Neural progenitor cell (in vitro differentiated cells): ENCODE measurements at regions not wholly inside any gene's neighbourhood (a gene's known extent, or its start where the extent isn't known, plus 50 kb on each side); places are given as distances from the start of the nearest gene placed in this dataset.

ENCODE experiments used
- DNase-seq: peaks from one replicate; pipeline ENCODE4 v3.0.0-alpha.2; 2016; ENCODE audit warnings: low spot score
- H2AFZ ChIP-seq: fragments of 200-600 bp; sonication (generic); replicated peaks from 2 replicates; pipeline ENCODE4 v1.6.1; 2016; ENCODE audit warnings: antibody characterized with exemption
- H3F3A ChIP-seq: fragments of 200-600 bp; sonication (generic); 2 replicates; pipeline ENCODE4 v1.6.1; 2016; ENCODE audit warnings: antibody characterized with exemption, low read depth
- H3K27ac ChIP-seq: fragments of 200-600 bp; sonication (generic); 2 replicates; pipeline ENCODE4 v1.5.1; 2016; ENCODE audit warnings: mild to moderate bottlenecking
- H3K27me3 ChIP-seq: fragments of 200-600 bp; sonication (generic); 2 replicates; pipeline ENCODE4 v1.6.1; 2016; ENCODE audit warnings: mild to moderate bottlenecking, moderate library complexity
- H3K36me3 ChIP-seq: fragments of 200-600 bp; sonication (generic); 2 replicates; pipeline ENCODE4 v1.5.1; 2016
- H3K4me1 ChIP-seq: fragments of 200-600 bp; sonication (generic); 2 replicates; pipeline ENCODE4 v1.6.1; 2016; ENCODE audit warnings: mixed run types
- H3K4me2 ChIP-seq: fragments of 200-600 bp; sonication (generic); 2 replicates; pipeline ENCODE4 v1.6.1; 2016
- H3K4me3 ChIP-seq: fragments of 200-600 bp; sonication (generic); 2 replicates; pipeline ENCODE4 v1.5.1; 2016
- H3K79me2 ChIP-seq: fragments of 200-600 bp; sonication (generic); 2 replicates; pipeline ENCODE4 v1.6.1; 2016; ENCODE audit warnings: low read depth
- H3K9ac ChIP-seq: fragments of 200-600 bp; sonication (generic); 2 replicates; pipeline ENCODE4 v1.6.1; 2016
- H3K9me3 ChIP-seq: fragments of 200-600 bp; sonication (generic); 2 replicates; pipeline ENCODE4 v1.5.1; 2016; ENCODE audit warnings: low read depth
- H4K20me1 ChIP-seq: fragments of 200-600 bp; sonication (generic); 2 replicates; pipeline ENCODE4 v1.6.1; 2016; ENCODE audit warnings: low read depth
- H3K27ac Mint-ChIP-seq: 3 replicates; pipeline ENCODE4 v1.8.0; 2021; ENCODE audit warnings: mixed read lengths
- H3K27me3 Mint-ChIP-seq: 2 replicates; pipeline ENCODE4 v1.8.0; 2022; ENCODE audit warnings: low read depth, mild to moderate bottlenecking, inconsistent platforms, moderate library complexity, mixed read lengths; ENCODE audit not compliant: insufficient read depth
- H3K36me3 Mint-ChIP-seq: 3 replicates; pipeline ENCODE4 v1.8.0; 2021; ENCODE audit warnings: mixed read lengths
- H3K4me1 Mint-ChIP-seq: 3 replicates; pipeline ENCODE4 v1.8.0; 2021; ENCODE audit warnings: mixed read lengths
- H3K4me3 Mint-ChIP-seq: 3 replicates; pipeline ENCODE4 v1.8.0; 2021; ENCODE audit warnings: mild to moderate bottlenecking, moderate library complexity, mixed read lengths
- H3K9me3 Mint-ChIP-seq: 3 replicates; pipeline ENCODE4 v1.8.0; 2020; ENCODE audit warnings: mixed read lengths
- CTCF ChIP-seq: fragments of 200-600 bp; sonication (generic); IDR thresholded peaks from 2 replicates; pipeline ENCODE4 v1.5.1; 2017; ENCODE audit warnings: antibody characterized with exemption, mild to moderate bottlenecking
- EZH2 ChIP-seq: fragments of 200-600 bp; sonication (generic); IDR thresholded peaks from 2 replicates; pipeline ENCODE4 v1.6.1; 2017; ENCODE audit warnings: antibody characterized with exemption, mild to moderate bottlenecking, moderate library complexity
- EZH2phosphoT487 ChIP-seq: fragments of 200-600 bp; sonication (generic); IDR thresholded peaks from 2 replicates; pipeline ENCODE4 v1.6.1; 2017; ENCODE audit warnings: antibody characterized with exemption

GRCh38 chr9:135010586-135010860 lies 76.9 kb upstream of the OLFM1 start:
- no peak for DNase-seq
- Mint-ChIP-seq H3K36me3 (no peaks in the 10 kb centered on the region), H3K9me3 (no peaks in the 10 kb centered on the region), H3K4me1 (no peaks in the 10 kb centered on the region), H3K4me3 (no peak overlapping the region), H3K27ac (no peak overlapping the region), H3K27me3 (peaks cover 12% of the 10 kb centered on the region)
- H3K4me1 ChIP-seq = no peaks in the 10 kb centered on the region
- no peaks in the 10 kb centered on the region for H3K79me2 ChIP-seq
- H3K27ac ChIP-seq = no peak overlapping the region
- no peaks in the 10 kb centered on the region for H3K36me3 ChIP-seq
- no peaks in the 10 kb centered on the region for H3F3A ChIP-seq
- TF ChIP-seq CTCF = no peak
- no peak for TF ChIP-seq EZH2phosphoT487
- TF ChIP-seq EZH2 = no peak
- H2AFZ ChIP-seq = no peak overlapping the region
- H3K27me3 ChIP-seq = no peaks in the 10 kb centered on the region
- no peak overlapping the region for H3K4me2 ChIP-seq
- no peak overlapping the region for H3K4me3 ChIP-seq
- no peaks in the 10 kb centered on the region for H3K9me3 ChIP-seq
- H3K9ac ChIP-seq = no peak overlapping the region
- no peaks in the 10 kb centered on the region for H4K20me1 ChIP-seq

- Mint-ChIP-seq H3K9me3 (no peaks in the 10 kb centered on the region), H3K4me1 (no peaks in the 10 kb centered on the region), H3K36me3 (no peaks in the 10 kb centered on the region), H3K27ac (no peak overlapping the region), H3K27me3 (peaks cover 16% of the 10 kb centered on the region), H3K4me3 (no peak overlapping the region)
- Histone ChIP-seq H3K9ac (no peak overlapping the region), H3K4me1 (no peaks in the 10 kb centered on the region), H2AFZ (no peak overlapping the region), H3K79me2 (no peaks in the 10 kb centered on the region), H4K20me1 (no peaks in the 10 kb centered on the region), H3K27ac (no peak overlapping the region), H3K36me3 (no peaks in the 10 kb centered on the region), H3K4me3 (no peak overlapping the region), H3K27me3 (no peaks in the 10 kb centered on the region), H3F3A (no peaks in the 10 kb centered on the region), H3K4me2 (no peak overlapping the region), H3K9me3 (no peaks in the 10 kb centered on the region)
- DNase-seq = no peak
- no peak for TF ChIP-seq CTCF
- TF ChIP-seq EZH2 = no peak
- no peak for TF ChIP-seq EZH2phosphoT487
Measured at GRCh38 chr9:135010921-135011320, 76.5 kb upstream of the OLFM1 start.

GRCh38 chr9:135012166-135012565 lies 75.3 kb upstream of the OLFM1 start:
- Mint-ChIP-seq H3K27me3 (peaks cover 17% of the 10 kb centered on the region), H3K36me3 (no peaks in the 10 kb centered on the region), H3K27ac (no peak overlapping the region), H3K4me3 (no peak overlapping the region), H3K9me3 (no peaks in the 10 kb centered on the region), H3K4me1 (no peaks in the 10 kb centered on the region)
- H3F3A ChIP-seq = no peaks in the 10 kb centered on the region
- peaks cover 5% of the 10 kb centered on the region for H3K4me1 ChIP-seq
- no peak overlapping the region for H3K4me3 ChIP-seq
- H2AFZ ChIP-seq = no peak overlapping the region
- DNase-seq = no peak
- no peaks in the 10 kb centered on the region for H4K20me1 ChIP-seq
- H3K9ac ChIP-seq = no peak overlapping the region
- no peak overlapping the region for H3K27ac ChIP-seq
- TF ChIP-seq EZH2 (no peak), EZH2phosphoT487 (no peak), CTCF (no peak)
- H3K79me2 ChIP-seq = no peaks in the 10 kb centered on the region
- no peaks in the 10 kb centered on the region for H3K36me3 ChIP-seq
- no peaks in the 10 kb centered on the region for H3K27me3 ChIP-seq
- no peak overlapping the region for H3K4me2 ChIP-seq
- no peaks in the 10 kb centered on the region for H3K9me3 ChIP-seq
